Uterus (tissue), 2 donors: ENCODE measurements at regions not wholly inside any gene's neighbourhood (a gene's known extent, or its start where the extent isn't known, plus 50 kb on each side); places are given as distances from the start of the nearest gene placed in this dataset.

Experiments
- CTCF ChIP-seq, 4 experiments: fragments of 200-600 bp in 2 of 4; fragments of 450-650 bp in 2 of 4; sonication (generic) in 2 of 4; IDR thresholded peaks; one replicate each; pipeline ENCODE4 v1.5.1; 2016 to 2019; ENCODE audit warnings: antibody characterized with exemption in 4 of 4, mild to moderate bottlenecking in 2 of 4, moderate library complexity in 1 of 4
- POLR2A ChIP-seq, 2 donors: fragments of 450-650 bp; IDR thresholded peaks; one replicate each; pipeline ENCODE4 v1.6.1; 2016; ENCODE audit warnings: antibody characterized with exemption in 2 of 2, mild to moderate bottlenecking in 1 of 2, moderate library complexity in 1 of 2

GRCh38 chr14:53537422-53538315, 384.5 kb upstream of the DDHD1 start:
- TF ChIP-seq CTCF (IDR thresholded peaks at IDR 0.05): no peak
- TF ChIP-seq POLR2A (IDR thresholded peaks at IDR 0.05): no peak
